T-helper 2 cell treated with Interferon-gamma antibody and Interleukin-4, amounts not matched to agents 5 μg/mL and 100 μg/mL, for 36 hours (primary cell): ENCODE measurements at regions not wholly inside any gene's neighbourhood (a gene's known extent, or its start where the extent isn't known, plus 50 kb on each side); places are given as distances from the start of the nearest gene placed in this dataset.
A peak's percentile ranks its signal among the peaks of the same experiment; 100 is the strongest.
"Not testable (repeated sequence)": the region's sequence is repeated elsewhere in the genome, so short reads cannot be mapped to it uniquely, and the experiment has no call there.

ENCODE experiments used
- DNase-seq: peaks from one replicate; pipeline ENCODE4 v3.0.0; 2021; ENCODE audit warnings: low spot score
- H3K27ac Mint-ChIP-seq: one replicate; pipeline ENCODE4 v1.8.0; 2021; ENCODE audit warnings: mild to moderate bottlenecking, mixed read lengths
- H3K27me3 Mint-ChIP-seq: one replicate; pipeline ENCODE4 v1.8.0; 2021; ENCODE audit warnings: low read depth, mixed read lengths
- H3K36me3 Mint-ChIP-seq: one replicate; pipeline ENCODE4 v1.8.0; 2021; ENCODE audit warnings: low read depth, mixed read lengths
- H3K4me1 Mint-ChIP-seq: one replicate; pipeline ENCODE4 v1.8.0; 2021; ENCODE audit warnings: low read depth, mixed read lengths
- H3K4me3 Mint-ChIP-seq: one replicate; pipeline ENCODE4 v1.8.0; 2022; ENCODE audit warnings: mild to moderate bottlenecking, moderate library complexity, mixed read lengths
- H3K9me3 Mint-ChIP-seq: one replicate; pipeline ENCODE4 v1.8.0; 2021; ENCODE audit warnings: mixed read lengths

GRCh38 chr5:62794456-62794855 is 215.8 kb downstream of the LRRC70 start:
- H3K27ac Mint-ChIP-seq: no peak overlapping the region
- DNase-seq: no peak
- H3K27me3 Mint-ChIP-seq: no peaks in the 10 kb centered on the region
- H3K9me3 Mint-ChIP-seq: peaks cover 14% of the 10 kb centered on the region
- no peaks in the 10 kb centered on the region for H3K4me1 Mint-ChIP-seq
- H3K4me3 Mint-ChIP-seq: no peak overlapping the region
- H3K36me3 Mint-ChIP-seq: no peaks in the 10 kb centered on the region

- H3K4me1 Mint-ChIP-seq: no peaks in the 10 kb centered on the region
- no peaks in the 10 kb centered on the region for H3K27me3 Mint-ChIP-seq
- no peaks in the 10 kb centered on the region for H3K9me3 Mint-ChIP-seq
- H3K4me3 Mint-ChIP-seq: no peak overlapping the region
- no peak for DNase-seq
- H3K36me3 Mint-ChIP-seq: no peaks in the 10 kb centered on the region
- no peak overlapping the region for H3K27ac Mint-ChIP-seq
Measured at GRCh38 chr5:62791059-62791458, 212.4 kb downstream of the LRRC70 start.

DNA sequence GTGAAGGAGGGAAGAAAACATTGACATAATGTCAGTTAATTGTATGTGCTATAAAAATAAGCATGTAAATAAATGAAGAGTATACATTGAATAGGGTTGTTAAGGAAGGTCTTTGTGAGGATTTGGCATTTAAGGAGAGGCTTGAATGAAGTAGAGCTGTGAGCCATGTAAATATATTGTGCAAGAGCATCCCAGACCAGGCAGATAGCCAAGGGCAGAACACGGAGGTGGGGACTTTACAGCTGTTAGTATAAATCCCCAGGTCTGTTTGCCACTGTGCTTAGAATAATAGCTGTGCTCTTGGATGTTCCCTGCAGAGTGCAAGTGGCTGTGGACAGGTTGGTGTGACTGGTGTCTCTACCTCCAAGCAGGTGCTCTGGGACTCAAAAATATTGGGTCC is 211.7 kb downstream of the LRRC70 start:
- no peaks in the 10 kb centered on the region for H3K27me3 Mint-ChIP-seq
- H3K4me1 Mint-ChIP-seq: no peaks in the 10 kb centered on the region
- H3K27ac Mint-ChIP-seq: no peak overlapping the region
- no peak overlapping the region for H3K4me3 Mint-ChIP-seq
- H3K9me3 Mint-ChIP-seq: no peaks in the 10 kb centered on the region
- no peak for DNase-seq
- no peaks in the 10 kb centered on the region for H3K36me3 Mint-ChIP-seq

- no peaks in the 10 kb centered on the region for H3K27me3 Mint-ChIP-seq
- H3K4me1 Mint-ChIP-seq: peaks cover 8% of the 10 kb centered on the region
- DNase-seq: no peak
- H3K4me3 Mint-ChIP-seq: no peak overlapping the region
- no peak overlapping the region for H3K27ac Mint-ChIP-seq
- H3K36me3 Mint-ChIP-seq: no peaks in the 10 kb centered on the region
- H3K9me3 Mint-ChIP-seq: no peaks in the 10 kb centered on the region
Measured at GRCh38 chr5:62786099-62786498, 207.5 kb downstream of the LRRC70 start.

DNA sequence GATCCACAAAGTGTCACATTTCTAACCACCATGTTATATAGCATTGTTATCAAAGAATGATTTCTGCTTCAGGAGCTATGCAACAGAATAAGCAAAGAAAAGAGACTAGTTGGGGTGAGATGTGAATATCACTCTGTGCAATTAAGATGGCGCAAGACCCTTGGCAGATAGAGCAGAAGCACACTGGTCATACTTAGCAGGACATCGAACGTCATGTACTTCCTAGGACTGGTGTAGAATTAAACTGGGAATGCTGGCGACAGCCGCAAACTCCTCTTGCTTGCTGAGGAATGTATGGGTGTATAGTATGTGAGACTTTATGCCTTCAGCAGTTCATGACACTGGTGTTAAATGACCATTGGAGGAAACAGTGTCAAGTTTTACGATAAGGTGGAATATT is 207.0 kb downstream of the LRRC70 start:
- H3K4me3 Mint-ChIP-seq: no peak overlapping the region
- peaks cover 8% of the 10 kb centered on the region for H3K4me1 Mint-ChIP-seq
- DNase-seq: no peak
- no peak overlapping the region for H3K27ac Mint-ChIP-seq
- H3K36me3 Mint-ChIP-seq: no peaks in the 10 kb centered on the region
- H3K27me3 Mint-ChIP-seq: no peaks in the 10 kb centered on the region
- H3K9me3 Mint-ChIP-seq: no peaks in the 10 kb centered on the region

DNA sequence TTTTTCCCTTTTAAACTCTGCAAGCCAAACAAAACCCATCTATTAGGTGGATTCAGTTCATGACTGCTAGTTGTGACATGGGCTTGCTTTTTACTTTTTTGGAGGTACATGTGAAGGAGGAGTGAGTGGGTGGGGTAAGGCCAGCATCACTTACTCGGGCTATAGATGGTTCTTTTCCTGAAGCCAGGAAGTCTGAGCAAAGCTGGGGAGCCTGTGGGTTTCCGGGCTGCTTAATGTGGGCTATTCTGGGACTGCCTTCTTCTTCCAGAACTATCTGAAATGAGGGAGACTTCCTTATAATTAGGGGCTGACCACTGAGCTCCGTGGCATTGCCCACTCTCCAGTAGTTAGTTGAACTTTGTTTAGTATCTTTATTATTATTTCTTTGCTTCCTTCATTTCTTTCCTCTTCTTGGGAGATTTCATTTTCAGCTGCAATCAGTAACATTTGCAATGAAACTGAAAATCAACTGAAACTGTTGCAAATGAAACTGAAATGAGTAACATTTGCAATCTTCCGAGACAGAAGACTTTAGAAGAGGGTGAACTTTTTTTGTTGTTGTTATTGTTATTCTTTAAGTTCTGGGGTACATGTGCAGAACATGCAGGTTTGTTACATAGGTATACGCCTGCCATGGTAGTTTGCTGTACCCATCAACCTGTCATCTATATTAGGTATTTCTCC is 204.9 kb downstream of the LRRC70 start:
- H3K9me3 Mint-ChIP-seq: no peaks in the 10 kb centered on the region
- H3K27ac Mint-ChIP-seq: no peak overlapping the region
- H3K4me1 Mint-ChIP-seq: peaks cover 8% of the 10 kb centered on the region
- no peaks in the 10 kb centered on the region for H3K36me3 Mint-ChIP-seq
- no peak for DNase-seq
- H3K4me3 Mint-ChIP-seq: peak overlapping the region; percentile 21
- no peaks in the 10 kb centered on the region for H3K27me3 Mint-ChIP-seq

DNA sequence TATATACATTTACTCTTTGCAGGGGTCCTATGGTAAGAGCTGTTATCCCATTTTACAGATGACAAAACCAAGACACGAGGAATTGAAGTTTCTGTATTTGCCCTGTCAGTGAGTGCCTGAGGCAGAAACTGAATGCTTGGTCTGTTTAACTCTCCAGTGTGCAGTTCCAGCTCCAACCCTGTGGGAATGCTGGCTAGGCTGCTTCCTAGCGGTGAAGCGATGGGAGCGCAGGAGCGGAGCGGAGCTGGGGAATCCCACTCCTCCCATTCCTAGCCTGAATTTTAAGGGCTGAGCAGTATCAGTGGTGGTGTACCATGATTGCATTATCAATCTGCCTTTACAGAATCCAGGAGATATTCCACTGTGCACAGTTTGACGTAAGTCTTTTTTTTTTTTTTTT is 202.3 kb downstream of the LRRC70 start:
- H3K27ac Mint-ChIP-seq: no peak overlapping the region
- H3K9me3 Mint-ChIP-seq: no peaks in the 10 kb centered on the region
- DNase-seq: no peak
- H3K27me3 Mint-ChIP-seq: no peaks in the 10 kb centered on the region
- peaks cover 8% of the 10 kb centered on the region for H3K4me1 Mint-ChIP-seq
- no peaks in the 10 kb centered on the region for H3K36me3 Mint-ChIP-seq
- no peak overlapping the region for H3K4me3 Mint-ChIP-seq

DNA sequence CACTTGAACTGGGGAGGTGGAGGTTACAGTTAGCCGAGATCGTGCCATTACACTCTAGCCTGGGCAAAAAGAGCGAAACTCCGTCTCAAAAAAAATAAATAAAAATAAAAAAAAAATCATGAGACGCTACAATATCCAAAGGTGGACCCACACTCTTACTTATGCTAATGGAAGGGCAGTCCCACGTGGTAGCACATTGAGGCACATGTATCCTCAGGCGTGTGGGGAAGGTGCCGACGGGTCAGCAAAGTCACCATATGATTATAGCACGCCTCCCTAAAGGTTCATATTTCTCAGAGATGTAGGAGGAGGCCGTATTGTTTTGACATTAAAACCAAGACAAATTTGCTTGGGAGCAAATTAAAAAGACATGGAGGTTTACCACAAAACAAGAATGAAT is 201.6 kb downstream of the LRRC70 start:
- Mint-ChIP-seq H3K9me3 (no peaks in the 10 kb centered on the region), H3K4me3 (no peak overlapping the region), H3K4me1 (peaks cover 8% of the 10 kb centered on the region), H3K27me3 (no peaks in the 10 kb centered on the region), H3K27ac (no peak overlapping the region), H3K36me3 (no peaks in the 10 kb centered on the region)
- no peak for DNase-seq

DNA sequence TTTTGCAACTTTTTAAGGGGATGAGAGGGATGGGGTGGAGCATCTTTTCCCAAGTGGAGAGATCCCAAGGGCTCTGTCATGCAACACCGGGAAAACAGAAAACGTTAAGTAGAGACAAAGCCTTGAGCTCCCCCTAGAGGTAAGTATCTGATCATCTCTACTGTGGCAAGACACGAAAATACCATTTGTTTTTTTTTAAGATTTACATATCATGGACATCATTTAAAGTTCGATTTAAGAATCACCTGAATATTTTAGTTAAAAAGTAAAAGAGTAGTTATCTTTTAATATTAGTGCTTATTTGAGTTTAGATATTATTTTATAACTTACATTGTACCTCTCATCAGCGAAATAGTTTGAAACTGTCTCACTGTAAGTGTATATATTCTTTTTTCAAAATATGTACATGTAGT is 200.4 kb downstream of the LRRC70 start:
- no peaks in the 10 kb centered on the region for H3K36me3 Mint-ChIP-seq
- H3K4me1 Mint-ChIP-seq: peaks cover 6% of the 10 kb centered on the region
- no peak for DNase-seq
- H3K4me3 Mint-ChIP-seq: no peak overlapping the region
- H3K9me3 Mint-ChIP-seq: no peaks in the 10 kb centered on the region
- no peak overlapping the region for H3K27ac Mint-ChIP-seq
- no peaks in the 10 kb centered on the region for H3K27me3 Mint-ChIP-seq

DNA sequence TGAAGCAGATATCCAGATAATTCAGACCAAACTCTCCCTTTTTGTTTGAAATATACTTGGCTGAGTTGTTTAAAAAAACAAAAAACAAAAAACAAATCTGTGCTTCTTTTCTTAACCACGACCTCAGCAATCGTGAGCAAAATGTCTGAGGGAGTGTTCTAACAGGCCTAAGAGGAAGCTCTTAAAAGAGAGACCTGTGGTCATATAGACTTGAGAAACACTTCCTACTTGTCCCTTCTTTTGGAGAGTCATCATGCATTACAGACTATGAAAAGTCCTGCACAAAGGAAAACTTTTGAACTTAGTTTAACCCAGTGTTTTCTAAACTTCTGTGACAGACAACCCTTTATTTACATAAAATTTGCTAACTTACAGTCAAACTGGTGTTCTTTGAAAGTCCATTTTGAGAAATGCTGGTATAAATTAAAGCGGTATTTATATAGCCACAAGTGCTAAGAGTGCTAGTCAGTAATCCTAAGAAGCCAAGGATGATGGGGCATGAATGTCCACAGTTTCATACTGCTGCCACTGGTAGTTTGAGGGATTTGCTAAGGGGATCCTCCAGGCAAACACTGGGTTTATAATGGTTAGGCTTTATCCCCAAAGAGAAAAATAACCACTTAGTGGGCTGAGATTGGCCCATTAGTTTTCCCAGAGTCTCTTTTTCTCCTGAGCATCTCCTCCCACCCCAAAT is 199.8 kb downstream of the LRRC70 start:
- H3K36me3 Mint-ChIP-seq: no peaks in the 10 kb centered on the region
- H3K4me3 Mint-ChIP-seq: no peak overlapping the region
- no peak for DNase-seq
- H3K4me1 Mint-ChIP-seq: peaks cover 2% of the 10 kb centered on the region
- H3K9me3 Mint-ChIP-seq: no peaks in the 10 kb centered on the region
- H3K27ac Mint-ChIP-seq: no peak overlapping the region
- H3K27me3 Mint-ChIP-seq: no peaks in the 10 kb centered on the region

- H3K27ac Mint-ChIP-seq, H3K9me3 Mint-ChIP-seq, H3K4me1 Mint-ChIP-seq, H3K4me3 Mint-ChIP-seq, H3K36me3 Mint-ChIP-seq, DNase-seq, H3K27me3 Mint-ChIP-seq: not testable (repeated sequence)
Measured at GRCh38 chr5:62777081-62777480, 198.5 kb downstream of the LRRC70 start.

DNA sequence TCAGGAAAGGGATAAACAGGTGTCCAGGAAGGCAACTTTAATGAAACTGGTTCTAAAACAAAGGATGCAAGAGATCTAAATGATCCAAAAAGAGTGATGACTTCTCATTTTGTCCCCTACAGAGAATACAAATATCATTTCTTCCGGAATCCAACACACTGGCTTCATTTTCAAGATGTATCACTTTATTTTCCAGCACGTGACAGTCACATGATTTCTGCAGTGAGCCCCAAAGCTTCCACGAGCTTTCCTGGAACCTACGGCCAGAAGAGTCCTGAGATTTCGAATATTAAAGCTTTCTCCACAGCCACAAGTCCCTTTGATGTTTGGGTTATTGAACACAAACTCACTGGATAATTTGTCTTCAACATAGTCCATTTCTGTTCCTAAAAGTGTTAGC is 198.0 kb downstream of the LRRC70 start:
- not testable (repeated sequence) for H3K4me3 Mint-ChIP-seq, H3K9me3 Mint-ChIP-seq, H3K27ac Mint-ChIP-seq, H3K36me3 Mint-ChIP-seq, DNase-seq, H3K4me1 Mint-ChIP-seq, H3K27me3 Mint-ChIP-seq

GRCh38 chr5:62773460-62773859 is 194.8 kb downstream of the LRRC70 start:
- Mint-ChIP-seq H3K27ac (no peak overlapping the region), H3K27me3 (no peaks in the 10 kb centered on the region), H3K9me3 (no peaks in the 10 kb centered on the region), H3K4me3 (no peak overlapping the region), H3K4me1 (no peaks in the 10 kb centered on the region), H3K36me3 (no peaks in the 10 kb centered on the region)
- no peak for DNase-seq

DNA sequence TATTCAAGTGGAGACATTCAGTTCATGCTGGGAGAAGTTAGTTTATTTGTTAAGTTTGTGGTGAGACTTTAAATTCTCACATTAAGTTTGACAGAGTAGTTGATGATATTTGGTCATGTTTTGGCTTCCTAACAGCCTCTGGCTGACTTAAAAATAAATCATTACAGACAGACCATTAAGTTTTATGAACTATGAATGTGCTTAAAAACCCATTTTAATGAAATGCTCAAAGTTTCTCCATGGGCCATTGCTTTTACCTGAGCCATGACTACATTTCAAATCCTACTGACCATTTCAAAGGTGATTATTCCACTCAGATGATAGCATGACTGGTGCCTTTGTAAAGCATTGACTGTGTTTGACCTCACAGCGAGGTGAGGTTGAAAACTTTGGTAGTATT is 192.7 kb downstream of the LRRC70 start:
- H3K27me3 Mint-ChIP-seq: no peaks in the 10 kb centered on the region
- no peaks in the 10 kb centered on the region for H3K36me3 Mint-ChIP-seq
- DNase-seq: no peak
- H3K4me3 Mint-ChIP-seq: no peak overlapping the region
- no peaks in the 10 kb centered on the region for H3K9me3 Mint-ChIP-seq
- H3K4me1 Mint-ChIP-seq: no peaks in the 10 kb centered on the region
- no peak overlapping the region for H3K27ac Mint-ChIP-seq

GRCh38 chr5:62767650-62768049 is 189.0 kb downstream of the LRRC70 start:
- DNase-seq: no peak
- no peaks in the 10 kb centered on the region for H3K4me1 Mint-ChIP-seq
- no peaks in the 10 kb centered on the region for H3K9me3 Mint-ChIP-seq
- no peaks in the 10 kb centered on the region for H3K27me3 Mint-ChIP-seq
- H3K36me3 Mint-ChIP-seq: no peaks in the 10 kb centered on the region
- H3K4me3 Mint-ChIP-seq: no peak overlapping the region
- no peak overlapping the region for H3K27ac Mint-ChIP-seq
